CD4-positive, alpha-beta memory T cell (primary cell): ENCODE measurements at regions not wholly inside any gene's neighbourhood (a gene's known extent, or its start where the extent isn't known, plus 50 kb on each side); places are given as distances from the start of the nearest gene placed in this dataset.

Experiments used
- CTCF ChIA-PET: fragments of 350-600 bp; sonication (Branson Sonifier 250); formaldehyde crosslinking; loops from one replicate; lab custom pipeline; 2021; ENCODE audit warnings: inconsistent platforms; ENCODE audit not compliant: partially characterized antibody; lab: Charles Lee
- POLR2A ChIA-PET: fragments of 350-600 bp; sonication (Branson Sonifier 250); formaldehyde crosslinking; loops from one replicate; lab custom pipeline; 2021; ENCODE audit not compliant: partially characterized antibody; lab: Charles Lee
- DNase-seq, 5 donors: peaks; one replicate each; pipeline versions ENCODE4 v3.0.0 to v3.0.0-alpha.2; 2020 to 2022; ENCODE audit warnings: mixed read lengths in 1 of 5
- H3K27ac ChIP-seq: one replicate; pipeline ENCODE4 v1.7.0; 2013; ENCODE audit warnings: low read depth, low read length
- H3K27me3 ChIP-seq: 2 replicates; pipeline ENCODE4 v1.7.0; 2013; ENCODE audit warnings: mild to moderate bottlenecking, low read length, moderate library complexity; ENCODE audit not compliant: insufficient read depth
- H3K36me3 ChIP-seq: 2 replicates; pipeline ENCODE4 v1.7.0; 2013; ENCODE audit warnings: mild to moderate bottlenecking, low read length, moderate library complexity; ENCODE audit not compliant: insufficient read depth
- H3K4me1 ChIP-seq: 2 replicates; pipeline ENCODE4 v1.7.0; 2013; ENCODE audit warnings: mild to moderate bottlenecking, low read length, moderate library complexity; ENCODE audit not compliant: insufficient read depth
- H3K4me3 ChIP-seq, 2 donors: one replicate each; pipeline ENCODE4 v1.7.0; 2013; ENCODE audit warnings: low read length in 2 of 2, mild to moderate bottlenecking in 1 of 2
- H3K9me3 ChIP-seq, 2 donors: one replicate each; pipeline ENCODE4 v1.7.0; 2013; ENCODE audit warnings: low read length in 2 of 2, control low read depth in 1 of 2; ENCODE audit not compliant: control insufficient read depth in 1 of 2
- H3K27ac Mint-ChIP-seq, 7 donors: one replicate each; pipeline ENCODE4 v1.8.0; 2020 to 2021; ENCODE audit warnings: mixed read lengths in 7 of 7, mild to moderate bottlenecking in 6 of 7, inconsistent platforms in 3 of 7, moderate library complexity in 3 of 7
- H3K27me3 Mint-ChIP-seq, 2 donors: one replicate each; pipeline ENCODE4 v1.8.0; 2020 to 2021; ENCODE audit warnings: mixed read lengths in 2 of 2
- H3K36me3 Mint-ChIP-seq, 2 donors: one replicate each; pipeline ENCODE4 v1.8.0; 2020 to 2021; ENCODE audit warnings: mixed read lengths in 2 of 2, inconsistent platforms in 1 of 2, mild to moderate bottlenecking in 1 of 2
- H3K4me1 Mint-ChIP-seq, 4 donors: one replicate each; pipeline ENCODE4 v1.8.0; 2020 to 2021; ENCODE audit warnings: mixed read lengths in 4 of 4, mild to moderate bottlenecking in 1 of 4
- H3K4me3 Mint-ChIP-seq, 8 donors: one replicate each; pipeline ENCODE4 v1.8.0; 2020 to 2021; ENCODE audit warnings: mixed read lengths in 8 of 8, mild to moderate bottlenecking in 7 of 8, moderate library complexity in 6 of 8, inconsistent platforms in 3 of 8
- H3K9me3 Mint-ChIP-seq, 8 donors: one replicate each; pipeline ENCODE4 v1.8.0; 2020 to 2021; ENCODE audit warnings: mixed read lengths in 8 of 8, mild to moderate bottlenecking in 5 of 8, inconsistent platforms in 3 of 8, moderate library complexity in 1 of 8
- intact Hi-C: fragments of 100-400 bp; cut with micrococcal nuclease; formaldehyde crosslinking; loops from one replicate; pipeline ENCODE4 v1.15.1; 2023

GRCh38 chr16:79972053-79972704 is 371.6 kb upstream of the MAF start:
- Histone ChIP-seq H3K9me3 (no peaks in the 10 kb centered on the region), H3K27me3 (no peaks in the 10 kb centered on the region), H3K27ac (no peak overlapping the region), H3K4me1 (no peaks in the 10 kb centered on the region), H3K4me3 (no peak overlapping the region), H3K36me3 (no peaks in the 10 kb centered on the region)
- Mint-ChIP-seq H3K9me3 (no peaks in the 10 kb centered on the region), H3K4me3 (no peak overlapping the region), H3K27me3 (no peaks in the 10 kb centered on the region), H3K36me3 (no peaks in the 10 kb centered on the region), H3K4me1 (no peaks in the 10 kb centered on the region), H3K27ac (no peak overlapping the region)
- intact Hi-C loops = no loop called here
- ChIA-PET POLR2A (no interaction called here), CTCF (no interaction called here)
- DNase-seq = no peak

- Mint-ChIP-seq H3K9me3 (peaks cover 0 to 3% (median 0%) of the 10 kb centered on the region in 8 donors), H3K27ac (no peak overlapping the region), H3K4me1 (no peaks in the 10 kb centered on the region), H3K4me3 (no peak overlapping the region), H3K36me3 (no peaks in the 10 kb centered on the region), H3K27me3 (peaks cover under 1 to 4% of the 10 kb centered on the region in 2 donors)
- no peaks in the 10 kb centered on the region for H3K36me3 ChIP-seq
- POLR2A ChIA-PET = no interaction called here
- intact Hi-C loops = no loop called here
- CTCF ChIA-PET = interaction anchor here (1.1 kb wide), 1 partner anchor 14 kb away, joined by 3 read pairs; no protein-coding TSS in a partner anchor
- H3K27me3 ChIP-seq = no peaks in the 10 kb centered on the region
- DNase-seq = no peak
- no peak overlapping the region for H3K27ac ChIP-seq
- H3K4me3 ChIP-seq = no peak overlapping the region
- no peaks in the 10 kb centered on the region for H3K9me3 ChIP-seq
- H3K4me1 ChIP-seq = no peaks in the 10 kb centered on the region
These were observed 370.7 kb upstream of the MAF start for GRCh38 chr16:79971237-79971572.

- H3K4me3 Mint-ChIP-seq = no peak overlapping the region
- H3K36me3 ChIP-seq = no peaks in the 10 kb centered on the region
- H3K27me3 ChIP-seq = no peaks in the 10 kb centered on the region
- H3K27ac Mint-ChIP-seq = no peak overlapping the region
- POLR2A ChIA-PET = no interaction called here
- H3K4me1 Mint-ChIP-seq = no peaks in the 10 kb centered on the region
- peaks cover 0 to 3% (median 0%) of the 10 kb centered on the region in 8 donors for H3K9me3 Mint-ChIP-seq
- CTCF ChIA-PET = interaction anchor here (1.1 kb wide), 1 partner anchor 14 kb away, joined by 3 read pairs; no protein-coding TSS in a partner anchor
- intact Hi-C loops = no loop called here
- H3K27me3 Mint-ChIP-seq = peaks cover 3 to 5% of the 10 kb centered on the region in 2 donors
- H3K4me1 ChIP-seq = no peaks in the 10 kb centered on the region
- no peak overlapping the region for H3K27ac ChIP-seq
- no peak for DNase-seq
- no peaks in the 10 kb centered on the region for H3K36me3 Mint-ChIP-seq
- no peaks in the 10 kb centered on the region for H3K9me3 ChIP-seq
- H3K4me3 ChIP-seq = no peak overlapping the region
These were observed 370.2 kb upstream of the MAF start for GRCh38 chr16:79970551-79971236.

GRCh38 chr16:79970087-79970486 is 369.6 kb upstream of the MAF start:
- H3K27ac ChIP-seq = no peak overlapping the region
- no peaks in the 10 kb centered on the region for H3K27me3 ChIP-seq
- Mint-ChIP-seq H3K4me3 (no peak overlapping the region), H3K4me1 (no peaks in the 10 kb centered on the region), H3K9me3 (peaks cover 0 to 3% (median 0%) of the 10 kb centered on the region in 8 donors), H3K27ac (no peak overlapping the region), H3K36me3 (no peaks in the 10 kb centered on the region), H3K27me3 (peaks cover 4 to 5% of the 10 kb centered on the region in 2 donors)
- H3K4me3 ChIP-seq = no peak overlapping the region
- no peaks in the 10 kb centered on the region for H3K4me1 ChIP-seq
- intact Hi-C loops = no loop called here
- no peaks in the 10 kb centered on the region for H3K36me3 ChIP-seq
- no peaks in the 10 kb centered on the region for H3K9me3 ChIP-seq
- no peak for DNase-seq
- ChIA-PET CTCF (no interaction called here), POLR2A (no interaction called here)

- no peak overlapping the region for H3K4me3 ChIP-seq
- no peaks in the 10 kb centered on the region for H3K36me3 Mint-ChIP-seq
- no peak overlapping the region for H3K27ac ChIP-seq
- H3K27ac Mint-ChIP-seq = no peak overlapping the region
- H3K4me1 ChIP-seq = no peaks in the 10 kb centered on the region
- intact Hi-C loops = no loop called here
- POLR2A ChIA-PET = no interaction called here
- H3K9me3 ChIP-seq = no peaks in the 10 kb centered on the region
- DNase-seq = no peak
- H3K27me3 ChIP-seq = no peaks in the 10 kb centered on the region
- no peak overlapping the region for H3K4me3 Mint-ChIP-seq
- H3K27me3 Mint-ChIP-seq = peaks cover 4 to 5% of the 10 kb centered on the region in 2 donors
- no peaks in the 10 kb centered on the region for H3K4me1 Mint-ChIP-seq
- H3K36me3 ChIP-seq = no peaks in the 10 kb centered on the region
- peaks cover 0 to 3% (median 0%) of the 10 kb centered on the region in 8 donors for H3K9me3 Mint-ChIP-seq
- CTCF ChIA-PET = no interaction called here
These were observed 368.9 kb upstream of the MAF start for GRCh38 chr16:79969458-79969857.

- peaks cover 0 to 6% (median 0%) of the 10 kb centered on the region in 8 donors for H3K9me3 Mint-ChIP-seq
- intact Hi-C loops = no loop called here
- no peak overlapping the region for H3K4me3 Mint-ChIP-seq
- H3K27ac Mint-ChIP-seq = no peak overlapping the region
- H3K4me1 ChIP-seq = no peaks in the 10 kb centered on the region
- H3K27ac ChIP-seq = no peak overlapping the region
- H3K36me3 ChIP-seq = no peaks in the 10 kb centered on the region
- H3K36me3 Mint-ChIP-seq = no peaks in the 10 kb centered on the region
- peaks cover 7 to 11% of the 10 kb centered on the region in 2 donors for H3K27me3 Mint-ChIP-seq
- no peak for DNase-seq
- ChIA-PET POLR2A (no interaction called here), CTCF (no interaction called here)
- H3K9me3 ChIP-seq = no peaks in the 10 kb centered on the region
- H3K27me3 ChIP-seq = no peaks in the 10 kb centered on the region
- H3K4me3 ChIP-seq = no peak overlapping the region
- H3K4me1 Mint-ChIP-seq = no peaks in the 10 kb centered on the region
These were observed 365.7 kb upstream of the MAF start for GRCh38 chr16:79966226-79966625.

GRCh38 chr16:79965718-79966117 is 365.2 kb upstream of the MAF start:
- no peak overlapping the region for H3K27ac Mint-ChIP-seq
- no peaks in the 10 kb centered on the region for H3K4me1 Mint-ChIP-seq
- Histone ChIP-seq H3K27me3 (no peaks in the 10 kb centered on the region), H3K4me3 (no peak overlapping the region), H3K4me1 (no peaks in the 10 kb centered on the region), H3K36me3 (no peaks in the 10 kb centered on the region), H3K9me3 (no peaks in the 10 kb centered on the region), H3K27ac (no peak overlapping the region)
- no peak overlapping the region for H3K4me3 Mint-ChIP-seq
- no peaks in the 10 kb centered on the region for H3K36me3 Mint-ChIP-seq
- intact Hi-C loops = no loop called here
- ChIA-PET CTCF (no interaction called here), POLR2A (no interaction called here)
- peaks cover 7 to 11% of the 10 kb centered on the region in 2 donors for H3K27me3 Mint-ChIP-seq
- peaks cover 0 to 8% (median 0%) of the 10 kb centered on the region in 8 donors for H3K9me3 Mint-ChIP-seq
- DNase-seq = no peak
